Karpas-422 (cell line): ENCODE measurements at regions not wholly inside any gene's neighbourhood (a gene's known extent, or its start where the extent isn't known, plus 50 kb on each side); places are given as distances from the start of the nearest gene placed in this dataset.

Experiments
- DNase-seq: peaks from one replicate; pipeline ENCODE4 v3.0.0-alpha.2; 2015
- H2AFZ ChIP-seq: fragments of 200-600 bp; sonication (generic); 2 replicates; pipeline ENCODE4 v1.6.1; 2014; ENCODE audit warnings: antibody characterized with exemption, low read length, mixed read lengths
- H3K27ac ChIP-seq: fragments of 200-600 bp; sonication (generic); 2 replicates; pipeline ENCODE4 v1.5.1; 2014; ENCODE audit warnings: mild to moderate bottlenecking, low read length, moderate library complexity
- H3K27me3 ChIP-seq: fragments of 200-600 bp; sonication (generic); 2 replicates; pipeline ENCODE4 v1.6.1; 2014; ENCODE audit warnings: low read length, mixed read lengths
- H3K36me3 ChIP-seq: fragments of 200-600 bp; sonication (generic); 2 replicates; pipeline ENCODE4 v1.6.1; 2014; ENCODE audit warnings: low read length, mixed read lengths; ENCODE audit not compliant: insufficient read depth
- H3K4me1 ChIP-seq: fragments of 200-600 bp; sonication (generic); 2 replicates; pipeline ENCODE4 v1.6.1; 2014; ENCODE audit warnings: mild to moderate bottlenecking, low read length, mixed read lengths
- H3K4me2 ChIP-seq: fragments of 200-600 bp; sonication (generic); 2 replicates; pipeline ENCODE4 v1.6.1; 2014; ENCODE audit warnings: low read length, low read depth, mild to moderate bottlenecking; ENCODE audit not compliant: poor library complexity, severe bottlenecking
- H3K4me3 ChIP-seq: fragments of 200-600 bp; sonication (generic); 2 replicates; pipeline ENCODE4 v1.5.1; 2014; ENCODE audit warnings: mild to moderate bottlenecking, antibody characterized with exemption, low read length, mixed read lengths
- H3K79me2 ChIP-seq: fragments of 200-600 bp; sonication (generic); 2 replicates; pipeline ENCODE4 v1.6.1; 2014; ENCODE audit warnings: mild to moderate bottlenecking, low read length, mixed read lengths
- H3K9ac ChIP-seq: fragments of 200-600 bp; sonication (generic); 2 replicates; pipeline ENCODE4 v1.6.0; 2014; ENCODE audit warnings: low read length
- H3K9me2 ChIP-seq: fragments of 200-600 bp; sonication (generic), shearing (Covaris generic); replicated peaks from 2 replicates; pipeline ENCODE4 v1.6.0; 2014; ENCODE audit warnings: mild to moderate bottlenecking, low read length, moderate library complexity; ENCODE audit not compliant: insufficient read depth
- H3K9me3 ChIP-seq: fragments of 300-700, 200-600 bp; sonication (generic); 2 replicates; pipeline ENCODE4 v1.6.1; 2014; ENCODE audit warnings: low read length, mixed read lengths
- H4K20me1 ChIP-seq: fragments of 200-600 bp; sonication (generic); 2 replicates; pipeline ENCODE4 v1.6.1; 2014; ENCODE audit warnings: mild to moderate bottlenecking, antibody characterized with exemption, low read length, low read depth; ENCODE audit not compliant: insufficient read depth

GRCh38 chr1:213844632-213845031, 143.1 kb upstream of the PROX1 start:
- Histone ChIP-seq H3K4me3 (no peak overlapping the region), H3K4me2 (no peak overlapping the region), H3K27ac (no peak overlapping the region), H3K9me2 (no peaks in the 10 kb centered on the region), H3K9me3 (no peaks in the 10 kb centered on the region), H2AFZ (no peak overlapping the region), H3K36me3 (no peaks in the 10 kb centered on the region), H3K79me2 (no peaks in the 10 kb centered on the region), H3K27me3 (no peaks in the 10 kb centered on the region), H3K9ac (no peak overlapping the region), H3K4me1 (no peaks in the 10 kb centered on the region), H4K20me1 (no peaks in the 10 kb centered on the region)
- DNase-seq = no peak

DNA sequence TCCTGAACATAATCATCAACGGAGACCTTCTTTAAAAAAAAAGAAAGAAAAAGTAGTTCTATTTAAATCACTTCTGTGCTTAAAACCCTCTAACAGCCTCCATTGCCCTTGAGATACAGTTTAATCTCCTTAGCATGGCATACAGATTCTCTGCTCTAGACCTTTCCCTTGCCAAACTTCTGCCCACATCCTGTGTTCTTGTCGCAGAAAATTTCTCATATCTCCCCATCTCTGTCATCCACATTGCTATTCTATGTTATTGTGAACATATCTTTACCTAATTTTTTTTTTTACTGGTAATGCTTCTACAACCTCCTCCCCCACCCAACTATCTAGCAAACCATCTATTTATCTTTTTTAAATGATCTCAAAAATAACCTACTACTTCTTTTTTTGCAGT, 135.7 kb upstream of the PROX1 start:
- H3K9ac ChIP-seq = no peak overlapping the region
- no peak overlapping the region for H3K27ac ChIP-seq
- H4K20me1 ChIP-seq = no peaks in the 10 kb centered on the region
- no peaks in the 10 kb centered on the region for H3K4me1 ChIP-seq
- no peaks in the 10 kb centered on the region for H3K9me2 ChIP-seq
- H3K9me3 ChIP-seq = no peaks in the 10 kb centered on the region
- H3K27me3 ChIP-seq = no peaks in the 10 kb centered on the region
- no peak overlapping the region for H3K4me3 ChIP-seq
- H2AFZ ChIP-seq = no peak overlapping the region
- DNase-seq = no peak
- H3K4me2 ChIP-seq = no peak overlapping the region
- no peaks in the 10 kb centered on the region for H3K36me3 ChIP-seq
- H3K79me2 ChIP-seq = no peaks in the 10 kb centered on the region

DNA sequence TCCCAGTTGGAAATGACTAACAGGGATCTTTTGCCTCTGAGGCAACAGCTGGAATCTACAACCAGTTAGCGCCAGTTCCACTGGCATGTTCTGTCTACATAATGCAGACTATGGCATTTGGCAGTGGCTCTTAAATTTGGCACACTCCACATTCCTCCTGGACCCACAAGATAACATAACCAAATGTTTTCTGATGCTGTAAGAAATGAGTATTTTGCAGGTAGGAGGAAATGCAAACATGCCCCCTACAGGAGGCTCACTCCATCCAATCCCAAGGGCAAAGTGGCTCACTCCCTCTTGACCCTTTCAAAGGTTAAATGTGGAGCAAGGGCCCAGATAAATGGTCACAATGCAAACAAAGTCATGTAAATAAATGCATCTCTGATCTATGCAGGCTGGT, 129.2 kb upstream of the PROX1 start:
- H4K20me1 ChIP-seq = no peaks in the 10 kb centered on the region
- no peaks in the 10 kb centered on the region for H3K27me3 ChIP-seq
- H3K79me2 ChIP-seq = no peaks in the 10 kb centered on the region
- no peak for DNase-seq
- no peak overlapping the region for H2AFZ ChIP-seq
- no peak overlapping the region for H3K27ac ChIP-seq
- H3K9me3 ChIP-seq = no peaks in the 10 kb centered on the region
- no peak overlapping the region for H3K9ac ChIP-seq
- H3K4me2 ChIP-seq = no peak overlapping the region
- no peak overlapping the region for H3K4me3 ChIP-seq
- H3K4me1 ChIP-seq = no peaks in the 10 kb centered on the region
- H3K9me2 ChIP-seq = no peaks in the 10 kb centered on the region
- H3K36me3 ChIP-seq = no peaks in the 10 kb centered on the region

DNA sequence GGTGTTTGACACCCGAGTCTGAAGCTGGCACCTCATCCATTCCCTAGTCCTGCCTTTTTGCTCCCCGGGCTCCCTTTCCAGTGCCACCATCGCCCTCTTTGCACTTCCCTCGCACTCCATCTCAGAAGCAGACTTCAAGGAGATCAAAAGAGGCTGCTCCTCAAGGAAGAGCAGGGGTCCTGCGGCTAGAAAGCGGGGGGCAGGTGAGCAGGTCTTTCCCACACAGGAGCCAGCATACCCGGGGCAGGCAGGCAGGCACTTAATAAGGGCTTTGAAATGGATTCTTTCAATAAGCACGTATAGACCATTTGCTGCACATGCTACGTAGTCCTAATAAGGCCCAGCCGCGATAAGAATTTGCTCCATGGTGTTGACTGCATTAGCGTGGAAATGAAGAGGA, 125.9 kb upstream of the PROX1 start:
- Histone ChIP-seq H3K4me3 (no peak overlapping the region), H3K9ac (no peak overlapping the region), H3K27me3 (no peaks in the 10 kb centered on the region), H3K4me2 (no peak overlapping the region), H3K27ac (no peak overlapping the region), H4K20me1 (no peaks in the 10 kb centered on the region), H3K36me3 (no peaks in the 10 kb centered on the region), H2AFZ (no peak overlapping the region), H3K9me3 (no peaks in the 10 kb centered on the region), H3K9me2 (no peaks in the 10 kb centered on the region), H3K79me2 (no peaks in the 10 kb centered on the region), H3K4me1 (no peaks in the 10 kb centered on the region)
- no peak for DNase-seq

DNA sequence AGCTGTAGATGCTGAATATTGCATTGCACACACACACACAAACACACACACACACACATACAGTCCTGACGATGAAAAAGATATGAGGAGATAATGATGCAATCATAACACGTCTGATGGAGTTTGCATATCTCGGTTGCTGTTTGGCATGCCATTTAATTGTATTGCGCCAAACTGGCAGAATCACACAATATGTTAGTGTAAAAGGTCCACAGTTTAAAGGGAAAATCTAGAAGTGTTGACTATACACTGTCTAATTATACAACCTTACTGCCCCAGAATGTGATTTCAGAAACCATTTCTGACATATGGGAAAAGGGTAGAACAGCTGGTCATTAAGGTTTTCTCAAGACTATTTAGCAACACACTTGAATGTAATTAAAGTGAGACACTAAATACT, 123.7 kb upstream of the PROX1 start:
- Histone ChIP-seq H3K9ac (no peak overlapping the region), H3K9me2 (no peaks in the 10 kb centered on the region), H3K4me2 (no peak overlapping the region), H2AFZ (no peak overlapping the region), H3K4me3 (no peak overlapping the region), H3K4me1 (no peaks in the 10 kb centered on the region), H3K27ac (no peak overlapping the region), H3K36me3 (no peaks in the 10 kb centered on the region), H3K27me3 (no peaks in the 10 kb centered on the region), H3K9me3 (no peaks in the 10 kb centered on the region), H4K20me1 (no peaks in the 10 kb centered on the region), H3K79me2 (no peaks in the 10 kb centered on the region)
- no peak for DNase-seq

GRCh38 chr1:213868482-213868881, 119.3 kb upstream of the PROX1 start:
- H3K27me3 ChIP-seq = no peaks in the 10 kb centered on the region
- no peak for DNase-seq
- H3K36me3 ChIP-seq = no peaks in the 10 kb centered on the region

GRCh38 chr1:213871179-213871578, 116.6 kb upstream of the PROX1 start:
- no peak for DNase-seq
- Histone ChIP-seq H3K9me2 (no peaks in the 10 kb centered on the region), H3K36me3 (no peaks in the 10 kb centered on the region), H3K27me3 (no peaks in the 10 kb centered on the region), H3K4me3 (no peak overlapping the region), H4K20me1 (no peaks in the 10 kb centered on the region), H3K27ac (no peak overlapping the region), H3K9ac (no peak overlapping the region), H3K4me1 (no peaks in the 10 kb centered on the region), H3K4me2 (no peak overlapping the region), H3K9me3 (no peaks in the 10 kb centered on the region), H3K79me2 (no peaks in the 10 kb centered on the region), H2AFZ (no peak overlapping the region)

More at GRCh38 chr1:213868482-213868881, 119.3 kb upstream of the PROX1 start:
- H3K27ac ChIP-seq = no peak overlapping the region
- H3K4me1 ChIP-seq = no peaks in the 10 kb centered on the region
- no peaks in the 10 kb centered on the region for H3K9me3 ChIP-seq
- no peaks in the 10 kb centered on the region for H3K9me2 ChIP-seq
- no peaks in the 10 kb centered on the region for H3K79me2 ChIP-seq
- H4K20me1 ChIP-seq = no peaks in the 10 kb centered on the region
- no peak overlapping the region for H2AFZ ChIP-seq
- H3K4me2 ChIP-seq = no peak overlapping the region
- no peak overlapping the region for H3K9ac ChIP-seq
- H3K4me3 ChIP-seq = no peak overlapping the region

GRCh38 chr1:213874789-213875188, 113.0 kb upstream of the PROX1 start:
- no peaks in the 10 kb centered on the region for H3K36me3 ChIP-seq
- H3K27me3 ChIP-seq = no peaks in the 10 kb centered on the region
- H3K27ac ChIP-seq = no peak overlapping the region
- H3K4me1 ChIP-seq = no peaks in the 10 kb centered on the region
- H3K9me2 ChIP-seq = no peaks in the 10 kb centered on the region
- no peak overlapping the region for H3K9ac ChIP-seq
- no peaks in the 10 kb centered on the region for H3K9me3 ChIP-seq
- no peak overlapping the region for H3K4me2 ChIP-seq
- no peaks in the 10 kb centered on the region for H4K20me1 ChIP-seq
- H2AFZ ChIP-seq = no peak overlapping the region
- H3K79me2 ChIP-seq = no peaks in the 10 kb centered on the region
- no peak for DNase-seq
- no peak overlapping the region for H3K4me3 ChIP-seq

- Histone ChIP-seq H3K4me1 (no peaks in the 10 kb centered on the region), H4K20me1 (no peaks in the 10 kb centered on the region), H3K27me3 (no peaks in the 10 kb centered on the region), H3K9me2 (no peaks in the 10 kb centered on the region), H3K79me2 (no peaks in the 10 kb centered on the region), H3K9me3 (no peaks in the 10 kb centered on the region), H3K4me2 (no peak overlapping the region), H3K36me3 (no peaks in the 10 kb centered on the region), H2AFZ (no peak overlapping the region), H3K9ac (no peak overlapping the region), H3K4me3 (no peak overlapping the region), H3K27ac (no peak overlapping the region)
- DNase-seq = no peak
These were observed 111.2 kb upstream of the PROX1 start for GRCh38 chr1:213876531-213876930.
